ENCODE measurements at regions not wholly inside any gene's neighbourhood (a gene's known extent, or its start where the extent isn't known, plus 50 kb on each side); places are given as distances from the start of the nearest gene placed in this dataset.
"Not testable (repeated sequence)": the region's sequence is repeated elsewhere in the genome, so short reads cannot be mapped to it uniquely, and the experiment has no call there.

- CTCF ChIA-PET, result no interaction called here
- intact Hi-C loops (cut with micrococcal nuclease), result no loop called here
- Mint-ChIP-seq H3K9me3 (no peaks in the 10 kb centered on the region), H3K4me3 (no peak overlapping the region), H3K36me3 (ENCODE audit: low read depth) (no peaks in the 10 kb centered on the region), H3K27ac (no peak overlapping the region), H3K4me1 (ENCODE audit: low read depth) (no peaks in the 10 kb centered on the region), H3K27me3 (ENCODE audit: low read depth) (peaks cover 5% of the 10 kb centered on the region)
- no peak for DNase-seq
Observed at GRCh38 chr2:122326471-122326870, 571.0 kb downstream of the TSN start.

GRCh38 chr2:122328816-122329215 lies 573.4 kb downstream of the TSN start:
- CTCF ChIA-PET, result no interaction called here
- Mint-ChIP-seq H3K4me3 (no peak overlapping the region), H3K36me3 (ENCODE audit: low read depth) (no peaks in the 10 kb centered on the region), H3K9me3 (no peaks in the 10 kb centered on the region), H3K4me1 (ENCODE audit: low read depth) (no peaks in the 10 kb centered on the region), H3K27me3 (ENCODE audit: low read depth) (peaks cover 5% of the 10 kb centered on the region), H3K27ac (no peak overlapping the region)
- intact Hi-C loops (cut with micrococcal nuclease), result no loop called here
- DNase-seq, result no peak

GRCh38 chr2:122329278-122329677 lies 573.8 kb downstream of the TSN start:
- H3K27ac Mint-ChIP-seq, result no peak overlapping the region
- H3K36me3 Mint-ChIP-seq (ENCODE audit: low read depth), result no peaks in the 10 kb centered on the region
- H3K27me3 Mint-ChIP-seq (ENCODE audit: low read depth), result peaks cover 5% of the 10 kb centered on the region
- no peak overlapping the region for H3K4me3 Mint-ChIP-seq
- CTCF ChIA-PET, result no interaction called here
- no peaks in the 10 kb centered on the region for H3K4me1 Mint-ChIP-seq (ENCODE audit: low read depth)
- no peaks in the 10 kb centered on the region for H3K9me3 Mint-ChIP-seq
- intact Hi-C loops (cut with micrococcal nuclease), result no loop called here
- DNase-seq, result no peak

GRCh38 chr2:122333932-122334331 lies 578.5 kb downstream of the TSN start:
- Mint-ChIP-seq H3K4me3 (no peak overlapping the region), H3K4me1 (ENCODE audit: low read depth) (no peaks in the 10 kb centered on the region), H3K9me3 (no peaks in the 10 kb centered on the region), H3K27me3 (ENCODE audit: low read depth) (no peaks in the 10 kb centered on the region), H3K36me3 (ENCODE audit: low read depth) (no peaks in the 10 kb centered on the region), H3K27ac (no peak overlapping the region)
- intact Hi-C loops (cut with micrococcal nuclease), result no loop called here
- CTCF ChIA-PET, result no interaction called here
- DNase-seq, result no peak

- CTCF ChIA-PET, result no interaction called here
- no peak for DNase-seq
- Mint-ChIP-seq H3K9me3 (no peaks in the 10 kb centered on the region), H3K27me3 (ENCODE audit: low read depth) (no peaks in the 10 kb centered on the region), H3K36me3 (ENCODE audit: low read depth) (no peaks in the 10 kb centered on the region), H3K27ac (no peak overlapping the region), H3K4me1 (ENCODE audit: low read depth) (no peaks in the 10 kb centered on the region), H3K4me3 (no peak overlapping the region)
- intact Hi-C loops (cut with micrococcal nuclease), result no loop called here
Observed at GRCh38 chr2:122338000-122338399, 582.5 kb downstream of the TSN start.

- CTCF ChIA-PET, result no interaction called here
- no peak overlapping the region for H3K4me3 Mint-ChIP-seq
- no peaks in the 10 kb centered on the region for H3K4me1 Mint-ChIP-seq (ENCODE audit: low read depth)
- no peaks in the 10 kb centered on the region for H3K36me3 Mint-ChIP-seq (ENCODE audit: low read depth)
- no peak overlapping the region for H3K27ac Mint-ChIP-seq
- H3K27me3 Mint-ChIP-seq (ENCODE audit: low read depth), result no peaks in the 10 kb centered on the region
- H3K9me3 Mint-ChIP-seq, result peaks cover 2% of the 10 kb centered on the region
- no peak for DNase-seq
- intact Hi-C loops (cut with micrococcal nuclease), result no loop called here
Observed at GRCh38 chr2:122340246-122340645, 584.8 kb downstream of the TSN start.

GRCh38 chr2:122341007-122341406 lies 585.6 kb downstream of the TSN start:
- H3K27ac Mint-ChIP-seq, result no peak overlapping the region
- no peak for DNase-seq
- peaks cover 5% of the 10 kb centered on the region for H3K9me3 Mint-ChIP-seq
- CTCF ChIA-PET, result no interaction called here
- H3K4me1 Mint-ChIP-seq (ENCODE audit: low read depth), result no peaks in the 10 kb centered on the region
- intact Hi-C loops (cut with micrococcal nuclease), result no loop called here
- no peaks in the 10 kb centered on the region for H3K36me3 Mint-ChIP-seq (ENCODE audit: low read depth)
- no peaks in the 10 kb centered on the region for H3K27me3 Mint-ChIP-seq (ENCODE audit: low read depth)
- H3K4me3 Mint-ChIP-seq, result no peak overlapping the region

- DNase-seq; H3K27me3 Mint-ChIP-seq (ENCODE audit: low read depth); H3K4me1 Mint-ChIP-seq (ENCODE audit: low read depth); intact Hi-C loops (cut with micrococcal nuclease); H3K9me3 Mint-ChIP-seq; H3K36me3 Mint-ChIP-seq (ENCODE audit: low read depth); H3K27ac Mint-ChIP-seq; CTCF ChIA-PET; H3K4me3 Mint-ChIP-seq: not testable (repeated sequence)
Observed at GRCh38 chr2:122352151-122352550, 596.7 kb downstream of the TSN start.

GRCh38 chr2:122357998-122358397 lies 602.5 kb downstream of the TSN start:
- CTCF ChIA-PET, result interaction anchor here (0.6 to 0.7 kb wide), 2 partner anchors 263 to 429 kb away, joined by 3 to 4 read pairs; no protein-coding TSS in a partner anchor
- Mint-ChIP-seq H3K36me3 (ENCODE audit: low read depth) (no peaks in the 10 kb centered on the region), H3K4me3 (no peak overlapping the region), H3K27me3 (ENCODE audit: low read depth) (no peaks in the 10 kb centered on the region), H3K4me1 (ENCODE audit: low read depth) (no peaks in the 10 kb centered on the region), H3K9me3 (no peaks in the 10 kb centered on the region), H3K27ac (no peak overlapping the region)
- no peak for DNase-seq
- intact Hi-C loops (cut with micrococcal nuclease), result no loop called here

GRCh38 chr2:122358729-122359128 lies 603.3 kb downstream of the TSN start:
- Mint-ChIP-seq H3K4me1 (ENCODE audit: low read depth) (no peaks in the 10 kb centered on the region), H3K27ac (no peak overlapping the region), H3K9me3 (no peaks in the 10 kb centered on the region), H3K27me3 (ENCODE audit: low read depth) (no peaks in the 10 kb centered on the region), H3K4me3 (no peak overlapping the region), H3K36me3 (ENCODE audit: low read depth) (no peaks in the 10 kb centered on the region)
- CTCF ChIA-PET, result no interaction called here
- no peak for DNase-seq
- intact Hi-C loops (cut with micrococcal nuclease), result no loop called here

- Mint-ChIP-seq H3K27me3 (ENCODE audit: low read depth) (no peaks in the 10 kb centered on the region), H3K27ac (no peak overlapping the region), H3K36me3 (ENCODE audit: low read depth) (no peaks in the 10 kb centered on the region), H3K4me1 (ENCODE audit: low read depth) (no peaks in the 10 kb centered on the region), H3K9me3 (no peaks in the 10 kb centered on the region), H3K4me3 (no peak overlapping the region)
- no peak for DNase-seq
- CTCF ChIA-PET, result interaction anchor here (0.6 to 0.7 kb wide), 2 partner anchors 590 to 1719 kb away, joined by 3 read pairs; no protein-coding TSS in a partner anchor
- intact Hi-C loops (cut with micrococcal nuclease), result no loop called here
Observed at GRCh38 chr2:122363885-122364284, 608.4 kb downstream of the TSN start.

GRCh38 chr2:122366427-122366826 lies 611.0 kb downstream of the TSN start:
- Mint-ChIP-seq H3K36me3 (ENCODE audit: low read depth) (no peaks in the 10 kb centered on the region), H3K9me3 (no peaks in the 10 kb centered on the region), H3K27ac (no peak overlapping the region), H3K4me3 (no peak overlapping the region), H3K4me1 (ENCODE audit: low read depth) (no peaks in the 10 kb centered on the region), H3K27me3 (ENCODE audit: low read depth) (no peaks in the 10 kb centered on the region)
- intact Hi-C loops (cut with micrococcal nuclease), result loop anchor here (5.0 kb wide), 1 partner anchor 389 kb away; no protein-coding TSS in a partner anchor
- no peak for DNase-seq
- CTCF ChIA-PET, result no interaction called here

GRCh38 chr2:122366969-122367645 lies 611.7 kb downstream of the TSN start:
- no peak overlapping the region for H3K27ac Mint-ChIP-seq
- peaks cover 3% of the 10 kb centered on the region for H3K9me3 Mint-ChIP-seq
- H3K4me1 Mint-ChIP-seq (ENCODE audit: low read depth), result no peaks in the 10 kb centered on the region
- no peak overlapping the region for H3K4me3 Mint-ChIP-seq
- DNase-seq, result no peak
- CTCF ChIA-PET, result no interaction called here
- H3K36me3 Mint-ChIP-seq (ENCODE audit: low read depth), result no peaks in the 10 kb centered on the region
- intact Hi-C loops (cut with micrococcal nuclease), result loop anchor here (5.0 kb wide), 1 partner anchor 390 kb away; no protein-coding TSS in a partner anchor
- H3K27me3 Mint-ChIP-seq (ENCODE audit: low read depth), result no peaks in the 10 kb centered on the region
